PFSK-1 (cell line): ENCODE measurements at regions not wholly inside any gene's neighbourhood (a gene's known extent, or its start where the extent isn't known, plus 50 kb on each side); places are given as distances from the start of the nearest gene placed in this dataset.

Source experiments
- FOXP2 ChIP-seq: optimal IDR thresholded peaks from 2 replicates; pipeline ENCODE3; 2011; ENCODE audit warnings: borderline replicate concordance, control low read depth, inconsistent platforms; ENCODE audit not compliant: insufficient read depth; ENCODE audit errors: extremely low read length, extremely low read depth
- POLR2AphosphoS5 ChIP-seq: IDR thresholded peaks from 2 replicates; pipeline ENCODE4 v1.6.1; 2012; ENCODE audit warnings: low read depth, mild to moderate bottlenecking, control low read depth, low read length, moderate library complexity
- SIN3A ChIP-seq: IDR thresholded peaks from 2 replicates; pipeline ENCODE4 v1.6.1; 2012; ENCODE audit warnings: mild to moderate bottlenecking, low read length, moderate library complexity, borderline replicate concordance; ENCODE audit not compliant: insufficient read depth
- TAF1 ChIP-seq: IDR thresholded peaks from 2 replicates; pipeline ENCODE4 v1.6.1; 2012; ENCODE audit warnings: low read length, control low read depth, borderline replicate concordance; ENCODE audit not compliant: insufficient read depth
- TF ChIP-seq, protein P1 (sequence below), 2 experiments: IDR thresholded peaks; 2 replicates each; pipeline versions ENCODE4 v1.6.1 to v1.8.0; 2011 to 2012; ENCODE audit warnings: low read depth in 2 of 2, low read length in 2 of 2, control low read depth in 1 of 2, inconsistent platforms in 1 of 2, mild to moderate bottlenecking in 1 of 2, moderate library complexity in 1 of 2; ENCODE audit not compliant: insufficient read depth in 1 of 2

DNA sequence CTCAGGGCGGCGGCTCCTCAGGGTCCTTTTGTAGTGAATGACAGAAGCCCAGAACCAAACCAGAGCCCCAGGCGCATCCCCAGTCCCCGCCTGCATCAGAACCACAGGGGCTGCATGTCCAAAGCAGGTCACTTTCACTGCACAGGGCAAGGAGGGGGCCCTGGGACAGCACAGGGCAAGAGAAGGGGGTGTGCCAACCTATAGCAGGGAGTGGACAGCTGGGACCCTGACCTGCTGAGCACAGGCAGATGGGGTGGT lies 501.4 kb downstream of the PREX1 start:
- TF ChIP-seq, protein P1, sequence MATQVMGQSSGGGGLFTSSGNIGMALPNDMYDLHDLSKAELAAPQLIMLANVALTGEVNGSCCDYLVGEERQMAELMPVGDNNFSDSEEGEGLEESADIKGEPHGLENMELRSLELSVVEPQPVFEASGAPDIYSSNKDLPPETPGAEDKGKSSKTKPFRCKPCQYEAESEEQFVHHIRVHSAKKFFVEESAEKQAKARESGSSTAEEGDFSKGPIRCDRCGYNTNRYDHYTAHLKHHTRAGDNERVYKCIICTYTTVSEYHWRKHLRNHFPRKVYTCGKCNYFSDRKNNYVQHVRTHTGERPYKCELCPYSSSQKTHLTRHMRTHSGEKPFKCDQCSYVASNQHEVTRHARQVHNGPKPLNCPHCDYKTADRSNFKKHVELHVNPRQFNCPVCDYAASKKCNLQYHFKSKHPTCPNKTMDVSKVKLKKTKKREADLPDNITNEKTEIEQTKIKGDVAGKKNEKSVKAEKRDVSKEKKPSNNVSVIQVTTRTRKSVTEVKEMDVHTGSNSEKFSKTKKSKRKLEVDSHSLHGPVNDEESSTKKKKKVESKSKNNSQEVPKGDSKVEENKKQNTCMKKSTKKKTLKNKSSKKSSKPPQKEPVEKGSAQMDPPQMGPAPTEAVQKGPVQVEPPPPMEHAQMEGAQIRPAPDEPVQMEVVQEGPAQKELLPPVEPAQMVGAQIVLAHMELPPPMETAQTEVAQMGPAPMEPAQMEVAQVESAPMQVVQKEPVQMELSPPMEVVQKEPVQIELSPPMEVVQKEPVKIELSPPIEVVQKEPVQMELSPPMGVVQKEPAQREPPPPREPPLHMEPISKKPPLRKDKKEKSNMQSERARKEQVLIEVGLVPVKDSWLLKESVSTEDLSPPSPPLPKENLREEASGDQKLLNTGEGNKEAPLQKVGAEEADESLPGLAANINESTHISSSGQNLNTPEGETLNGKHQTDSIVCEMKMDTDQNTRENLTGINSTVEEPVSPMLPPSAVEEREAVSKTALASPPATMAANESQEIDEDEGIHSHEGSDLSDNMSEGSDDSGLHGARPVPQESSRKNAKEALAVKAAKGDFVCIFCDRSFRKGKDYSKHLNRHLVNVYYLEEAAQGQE (IDR thresholded peaks at IDR 0.05; ENCODE audit: insufficient read depth in 1 of 2, low read depth in 2 of 2, low read length in 2 of 2): no peak
- TF ChIP-seq TAF1: no peak
- no peak for TF ChIP-seq POLR2AphosphoS5
- TF ChIP-seq SIN3A: no peak

DNA sequence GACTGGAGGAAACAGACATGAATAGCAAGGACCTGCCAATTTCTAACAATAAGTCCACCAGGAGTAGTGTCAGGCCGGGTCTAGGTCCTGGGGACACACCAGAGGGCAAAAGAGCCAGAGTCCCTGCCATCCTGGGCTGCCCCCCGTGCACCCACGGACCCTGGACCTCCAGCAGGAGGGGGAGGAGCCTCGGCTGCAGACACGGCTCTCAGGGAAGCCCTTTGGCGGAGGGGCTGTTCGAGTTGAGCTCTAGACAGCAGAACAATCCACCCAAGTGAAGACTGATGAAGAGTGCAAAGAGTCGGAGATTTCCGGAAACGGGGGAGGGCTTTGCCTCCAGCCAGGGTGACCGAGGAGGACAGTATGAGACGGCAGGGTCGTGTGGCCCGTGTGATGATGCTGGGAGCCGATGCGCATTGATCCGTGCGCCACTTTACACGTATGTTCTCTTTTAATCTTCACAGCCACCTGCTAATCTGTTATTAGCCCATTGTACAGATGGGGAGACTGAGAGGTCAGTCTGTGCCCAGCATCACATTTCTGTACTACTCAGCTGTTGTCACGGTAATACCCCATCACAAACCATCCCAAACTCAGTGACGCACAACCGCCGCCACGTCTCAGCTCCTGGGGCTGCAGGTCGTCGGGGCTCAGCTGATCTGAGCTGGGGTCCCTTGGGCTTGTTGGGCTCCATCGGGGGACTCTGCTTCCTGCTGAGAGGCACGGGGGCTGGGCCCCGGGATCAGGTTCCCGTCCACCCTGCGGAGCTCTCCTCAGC lies 502.0 kb downstream of the PREX1 start:
- TF ChIP-seq, protein P1 (IDR thresholded peaks at IDR 0.05; ENCODE audit: insufficient read depth in 1 of 2, low read depth in 2 of 2, low read length in 2 of 2): no peak
- TF ChIP-seq FOXP2 (no peak), TAF1 (no peak), POLR2AphosphoS5 (no peak), SIN3A (no peak)

DNA sequence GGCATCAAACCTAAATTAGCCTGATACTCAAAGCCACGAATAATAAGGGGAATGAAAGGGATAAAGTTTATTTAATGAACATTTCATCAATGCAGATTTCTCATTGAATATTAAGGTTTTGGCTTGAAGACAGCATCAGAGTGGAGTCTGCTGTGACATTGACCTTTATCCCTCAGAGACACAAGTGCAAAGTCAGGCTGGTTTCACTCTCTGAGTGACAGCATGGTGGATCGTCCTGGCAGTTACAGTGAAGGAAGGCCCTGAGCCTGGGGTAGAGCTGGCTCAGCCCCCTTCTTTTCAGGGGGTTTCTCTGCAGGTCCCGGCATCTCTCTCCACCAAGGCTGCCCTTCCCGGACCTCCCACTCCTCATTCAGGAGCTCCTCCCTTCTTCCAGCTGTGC lies 503.1 kb downstream of the PREX1 start:
- TF ChIP-seq FOXP2 (no peak), POLR2AphosphoS5 (no peak), SIN3A (no peak), TAF1 (no peak)
- TF ChIP-seq, protein P1 (IDR thresholded peaks at IDR 0.05; ENCODE audit: insufficient read depth in 1 of 2, low read depth in 2 of 2, low read length in 2 of 2): no peak

DNA sequence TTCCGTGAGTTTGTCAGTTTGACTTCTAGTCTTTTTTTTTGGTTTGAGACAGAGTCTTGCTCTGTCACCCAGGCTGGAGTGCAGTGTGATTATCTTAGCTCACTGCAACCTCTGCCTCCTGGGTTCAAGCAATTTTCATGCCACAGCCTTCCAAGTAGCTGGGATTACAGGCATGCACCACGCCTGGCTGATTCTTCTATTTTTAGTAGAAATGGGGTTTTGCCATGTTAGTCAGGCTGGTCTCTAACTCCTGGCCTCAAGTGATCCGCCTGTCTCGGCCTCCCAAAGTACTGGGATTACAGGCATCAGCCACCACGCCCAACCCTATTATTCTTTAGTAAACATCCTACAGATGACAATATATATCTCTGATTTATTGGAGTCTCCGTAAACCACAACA lies 506.5 kb downstream of the PREX1 start:
- TF ChIP-seq, protein P1 (IDR thresholded peaks at IDR 0.05; ENCODE audit: insufficient read depth in 1 of 2, low read depth in 2 of 2, low read length in 2 of 2): no peak
- TF ChIP-seq FOXP2 (no peak), SIN3A (no peak), POLR2AphosphoS5 (no peak), TAF1 (no peak)

DNA sequence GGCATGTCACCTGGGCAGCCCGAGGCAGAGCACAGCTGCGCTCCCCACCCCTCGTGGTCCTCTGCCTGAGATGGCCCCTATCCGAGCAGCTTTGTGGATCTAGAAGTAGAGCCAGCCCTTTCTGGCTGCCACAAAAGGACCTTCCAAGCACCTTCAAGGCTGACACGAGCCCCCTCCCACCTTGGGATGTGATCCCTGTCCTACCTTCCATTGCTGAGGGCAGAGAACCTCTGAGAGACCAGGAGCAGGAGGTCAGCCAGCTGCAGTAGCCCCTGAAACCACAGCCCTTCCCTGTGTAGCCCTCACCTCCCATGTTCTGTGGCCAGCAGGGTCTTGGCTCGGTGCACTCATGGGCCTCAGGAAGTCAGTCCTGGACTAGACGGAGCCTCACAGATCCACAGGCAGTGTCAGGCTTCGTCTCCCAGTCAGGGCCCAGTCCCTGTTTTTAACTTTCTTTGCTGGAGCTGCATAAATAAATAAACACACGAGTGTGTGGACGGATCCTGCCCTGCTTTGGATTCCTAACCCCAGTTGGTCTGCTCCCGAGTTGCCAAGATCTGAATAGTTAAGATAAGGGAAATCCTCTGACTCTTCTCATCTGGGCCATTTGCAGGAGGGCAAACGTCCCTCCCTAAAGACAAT lies 507.7 kb downstream of the PREX1 start:
- TF ChIP-seq, protein P1 (IDR thresholded peaks at IDR 0.05; ENCODE audit: insufficient read depth in 1 of 2, low read depth in 2 of 2, low read length in 2 of 2): no peak
- TF ChIP-seq SIN3A (no peak), TAF1 (no peak), FOXP2 (no peak), POLR2AphosphoS5 (no peak)
